Upper lobe of left lung (tissue), 6 donors: ENCODE measurements at regions not wholly inside any gene's neighbourhood (a gene's known extent, or its start where the extent isn't known, plus 50 kb on each side); places are given as distances from the start of the nearest gene placed in this dataset.
"Not testable (repeated sequence)": the region's sequence is repeated elsewhere in the genome, so short reads cannot be mapped to it uniquely, and the experiment has no call there.

ENCODE experiments used
- ATAC-seq, 2 donors: fragments of 200-7000 bp; cut with Tn5 transposase; one replicate each; pipeline ENCODE4 v1.9.1; 2022; ENCODE audit warnings: mild to moderate bottlenecking in 2 of 2, moderate library complexity in 2 of 2; ENCODE audit not compliant: low FRiP score in 2 of 2
- DNase-seq, 2 donors: peaks; one replicate each; pipeline ENCODE4 v3.0.0-alpha.2; 2019 to 2020
- H3K27ac ChIP-seq, 4 donors: fragments of 200-600 bp; sonication (generic); one replicate each; pipeline ENCODE4 v1.5.1; 2016 to 2019
- H3K27me3 ChIP-seq, 4 donors: fragments of 200-600 bp; sonication (generic); one replicate each; pipeline ENCODE4 v1.5.1; 2017 to 2019
- H3K36me3 ChIP-seq, 4 donors: fragments of 200-600 bp; sonication (generic); one replicate each; pipeline ENCODE4 v1.5.1; 2016 to 2019
- H3K4me1 ChIP-seq, 4 donors: fragments of 200-600 bp; sonication (generic); one replicate each; pipeline ENCODE4 v1.5.1; 2018 to 2019
- H3K4me3 ChIP-seq, 4 donors: fragments of 200-600 bp; sonication (generic); one replicate each; pipeline ENCODE4 v1.5.1; 2017 to 2019; ENCODE audit warnings: mild to moderate bottlenecking in 2 of 4, moderate library complexity in 1 of 4
- H3K9me3 ChIP-seq, 4 donors: fragments of 200-600 bp; sonication (generic); one replicate each; pipeline ENCODE4 v1.5.1; 2018 to 2019
- EP300 ChIP-seq, 4 donors: sonication (generic); formaldehyde crosslinking; IDR thresholded peaks; one replicate each; pipeline ENCODE4 v1.5.1; 2017; ENCODE audit warnings: antibody characterized with exemption in 4 of 4, control low read depth in 2 of 4
- POLR2A ChIP-seq, 4 donors: fragments of 450-650 bp; IDR thresholded peaks; one replicate each; pipeline ENCODE4 v1.5.1; 2016 to 2017; ENCODE audit warnings: antibody characterized with exemption in 4 of 4, mild to moderate bottlenecking in 2 of 4
- POLR2AphosphoS5 ChIP-seq, 2 donors: sonication (generic); formaldehyde crosslinking; IDR thresholded peaks; one replicate each; pipeline ENCODE4 v1.5.1; 2017; ENCODE audit warnings: antibody characterized with exemption in 2 of 2
- WGBS, 2 donors: methylation state at CpG; one replicate each; pipeline ENCODE4 v1.1.5; 2017 to 2018; 5-methylcytosine and 5-hydroxymethylcytosine counted together
- TF ChIP-seq, protein P1 (sequence below), 6 experiments: fragments of 450-650 bp in 4 of 6; fragments of 200-600 bp in 2 of 6; sonication (generic) in 2 of 6; IDR thresholded peaks; one replicate each; pipeline ENCODE4 v1.5.1; 2016 to 2019; ENCODE audit warnings: antibody characterized with exemption in 6 of 6
- donor health status: DM: no; HTN: no; CAD: no; lungs with moderate emphysema.
- donor health status: DM: no; HTN: yes; CAD: no; lungs with severe emphysema.

DNA sequence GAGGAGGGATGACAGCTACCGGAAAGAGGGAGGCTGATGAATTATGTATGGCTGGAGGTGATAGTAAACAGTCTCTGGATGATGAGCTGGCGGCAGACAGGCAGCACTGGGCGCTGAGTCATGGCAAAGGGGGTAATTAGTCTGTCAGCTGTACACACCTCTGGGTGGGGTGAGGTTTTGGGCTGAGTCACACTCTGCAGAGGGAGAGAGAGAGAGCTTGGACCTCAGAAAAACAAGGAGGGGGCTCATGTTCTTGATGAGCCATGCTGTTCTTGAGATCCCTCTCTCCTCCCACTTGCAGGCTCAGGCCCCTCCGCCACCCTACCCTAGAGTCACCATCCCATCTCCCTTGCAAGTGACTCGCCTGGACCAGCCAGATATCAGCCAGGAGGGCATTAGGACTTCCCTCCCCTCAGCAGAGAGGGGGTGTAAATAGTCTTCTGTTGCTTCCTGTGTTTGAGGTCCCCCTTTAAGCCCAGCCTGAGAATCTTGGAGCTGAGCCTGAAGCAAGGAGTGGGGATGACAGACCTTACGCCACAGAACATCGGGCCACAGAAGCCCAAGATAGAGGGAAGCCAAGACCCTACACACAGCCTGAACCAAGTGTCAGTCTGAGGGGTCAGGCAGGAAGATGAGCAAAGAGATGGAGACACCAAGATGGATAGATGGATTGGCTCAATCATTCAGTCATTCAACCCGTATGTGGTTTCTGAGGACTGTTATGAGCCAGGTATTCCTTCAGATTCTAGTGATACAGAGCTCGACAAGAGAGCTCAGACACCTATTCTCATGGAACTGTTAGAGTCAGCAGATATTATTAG, 383.2 kb upstream of the CCL2 start:
- no peak overlapping the region for H3K4me3 ChIP-seq
- no peaks in the 10 kb centered on the region for H3K36me3 ChIP-seq
- H3K27me3 ChIP-seq, result no peaks in the 10 kb centered on the region
- no peaks in the 10 kb centered on the region for H3K9me3 ChIP-seq
- DNase-seq (no peak), ATAC-seq (peak in 1 of 2 donors; percentile 27)
- 73 to 76% methylated on average over 9 of the region's 9 CpGs for WGBS, 2 donors
- H3K4me1 ChIP-seq, result no peaks in the 10 kb centered on the region
- TF ChIP-seq POLR2AphosphoS5 (IDR thresholded peaks at IDR 0.05) (no peak), POLR2A (IDR thresholded peaks at IDR 0.05) (no peak), EP300 (IDR thresholded peaks at IDR 0.05) (no peak)
- TF ChIP-seq, protein P1, sequence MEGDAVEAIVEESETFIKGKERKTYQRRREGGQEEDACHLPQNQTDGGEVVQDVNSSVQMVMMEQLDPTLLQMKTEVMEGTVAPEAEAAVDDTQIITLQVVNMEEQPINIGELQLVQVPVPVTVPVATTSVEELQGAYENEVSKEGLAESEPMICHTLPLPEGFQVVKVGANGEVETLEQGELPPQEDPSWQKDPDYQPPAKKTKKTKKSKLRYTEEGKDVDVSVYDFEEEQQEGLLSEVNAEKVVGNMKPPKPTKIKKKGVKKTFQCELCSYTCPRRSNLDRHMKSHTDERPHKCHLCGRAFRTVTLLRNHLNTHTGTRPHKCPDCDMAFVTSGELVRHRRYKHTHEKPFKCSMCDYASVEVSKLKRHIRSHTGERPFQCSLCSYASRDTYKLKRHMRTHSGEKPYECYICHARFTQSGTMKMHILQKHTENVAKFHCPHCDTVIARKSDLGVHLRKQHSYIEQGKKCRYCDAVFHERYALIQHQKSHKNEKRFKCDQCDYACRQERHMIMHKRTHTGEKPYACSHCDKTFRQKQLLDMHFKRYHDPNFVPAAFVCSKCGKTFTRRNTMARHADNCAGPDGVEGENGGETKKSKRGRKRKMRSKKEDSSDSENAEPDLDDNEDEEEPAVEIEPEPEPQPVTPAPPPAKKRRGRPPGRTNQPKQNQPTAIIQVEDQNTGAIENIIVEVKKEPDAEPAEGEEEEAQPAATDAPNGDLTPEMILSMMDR (IDR thresholded peaks at IDR 0.05), result no peak
- H3K27ac ChIP-seq, result no peak overlapping the region

GRCh38 chr17:33873201-33873617, 381.9 kb upstream of the CCL2 start:
- no peaks in the 10 kb centered on the region for H3K27me3 ChIP-seq
- ATAC-seq, result no peak
- H3K9me3 ChIP-seq, result no peaks in the 10 kb centered on the region
- H3K4me3 ChIP-seq, result no peak overlapping the region
- no peaks in the 10 kb centered on the region for H3K36me3 ChIP-seq
- TF ChIP-seq POLR2A (IDR thresholded peaks at IDR 0.05) (no peak), EP300 (IDR thresholded peaks at IDR 0.05) (no peak), POLR2AphosphoS5 (IDR thresholded peaks at IDR 0.05) (no peak)
- TF ChIP-seq, protein P1 (IDR thresholded peaks at IDR 0.05), result no peak
- WGBS, 2 donors, result 73 to 76% methylated on average over 2 of the region's 2 CpGs
- no peaks in the 10 kb centered on the region for H3K4me1 ChIP-seq
- no peak for DNase-seq
- no peak overlapping the region for H3K27ac ChIP-seq

DNA sequence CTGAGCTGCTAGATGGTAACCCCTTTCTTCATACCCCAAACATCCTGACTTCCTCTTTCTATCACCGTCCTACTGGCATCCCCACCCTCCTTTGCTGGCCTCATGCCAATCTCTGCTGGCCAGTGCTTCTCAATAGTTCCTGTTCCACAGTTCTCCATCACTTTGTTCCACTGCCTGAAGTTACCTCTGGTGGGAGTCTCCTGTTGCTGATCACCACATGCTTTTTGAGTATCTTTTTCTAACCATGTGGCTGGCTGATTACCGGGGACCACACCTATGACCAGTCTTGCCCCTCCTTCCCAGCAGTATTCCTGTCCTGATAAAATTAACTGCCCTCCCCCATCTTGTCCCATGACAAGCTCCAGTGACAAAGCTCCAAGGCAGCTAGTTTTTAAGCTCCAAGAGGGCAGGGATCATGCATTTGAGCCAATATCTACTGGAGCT, 380.4 kb upstream of the CCL2 start:
- no peaks in the 10 kb centered on the region for H3K36me3 ChIP-seq
- no peak overlapping the region for H3K4me3 ChIP-seq
- TF ChIP-seq POLR2A (IDR thresholded peaks at IDR 0.05) (no peak), EP300 (IDR thresholded peaks at IDR 0.05) (no peak), POLR2AphosphoS5 (IDR thresholded peaks at IDR 0.05) (no peak)
- TF ChIP-seq, protein P1 (IDR thresholded peaks at IDR 0.05), result no peak
- 48 to 56% methylated on average over 2 of the region's 2 CpGs for WGBS, 2 donors
- H3K9me3 ChIP-seq, result no peaks in the 10 kb centered on the region
- H3K4me1 ChIP-seq, result no peaks in the 10 kb centered on the region
- no peaks in the 10 kb centered on the region for H3K27me3 ChIP-seq
- H3K27ac ChIP-seq, result no peak overlapping the region
- DNase-seq (no peak), ATAC-seq (no peak)

DNA sequence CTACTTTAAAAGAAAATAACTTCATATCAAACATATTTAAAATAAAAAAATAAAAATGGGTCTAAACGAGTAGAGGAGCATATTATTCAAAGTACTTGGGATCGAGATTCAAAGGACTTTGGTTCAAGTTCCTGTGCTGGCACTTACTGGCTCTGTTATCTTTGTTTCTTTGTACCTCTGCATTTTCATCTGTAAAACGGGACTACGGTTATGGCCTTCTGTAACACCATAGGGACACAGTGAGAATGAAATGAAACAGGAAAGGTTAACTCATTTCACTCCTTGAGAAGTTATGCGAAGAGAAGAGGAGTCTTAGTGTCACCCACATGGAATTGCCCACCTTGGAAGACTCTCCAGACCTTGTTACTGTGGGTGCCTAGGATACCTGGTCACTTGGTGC, 379.1 kb upstream of the CCL2 start:
- Histone ChIP-seq H3K4me3 (no peak overlapping the region), H3K4me1 (no peaks in the 10 kb centered on the region), H3K36me3 (no peaks in the 10 kb centered on the region), H3K9me3 (no peaks in the 10 kb centered on the region), H3K27me3 (no peaks in the 10 kb centered on the region), H3K27ac (no peak overlapping the region)
- TF ChIP-seq, protein P1 (IDR thresholded peaks at IDR 0.05), result no peak
- TF ChIP-seq POLR2A (IDR thresholded peaks at IDR 0.05) (no peak), EP300 (IDR thresholded peaks at IDR 0.05) (no peak), POLR2AphosphoS5 (IDR thresholded peaks at IDR 0.05) (no peak)
- DNase-seq (no peak), ATAC-seq (no peak)
- WGBS, 2 donors, result 76 to 84% methylated on average over 5 of the region's 5 CpGs

DNA sequence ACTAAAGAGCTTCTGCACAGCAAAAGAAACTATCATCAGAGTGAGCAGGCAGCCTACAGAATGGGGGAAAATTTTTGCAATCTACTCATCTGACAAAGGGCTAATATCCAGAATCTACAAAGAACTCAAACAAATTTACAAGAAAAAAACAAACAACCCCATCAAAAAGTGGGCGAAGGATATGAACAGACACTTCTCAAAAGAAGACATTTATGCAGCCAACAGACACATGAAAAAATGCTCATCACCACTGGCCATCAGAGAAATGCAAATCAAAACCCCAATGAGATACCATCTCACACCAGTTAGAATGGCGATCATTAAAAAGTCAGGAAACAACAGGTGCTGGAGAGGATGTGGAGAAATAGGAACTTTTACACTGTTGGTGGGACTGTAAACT, 372.8 kb upstream of the CCL2 start:
- not testable (repeated sequence) for DNase-seq, H3K27ac ChIP-seq, H3K36me3 ChIP-seq, H3K4me3 ChIP-seq, ATAC-seq, H3K9me3 ChIP-seq, H3K4me1 ChIP-seq, H3K27me3 ChIP-seq
- WGBS, 2 donors, result 94 to 100% methylated on average over 2 of the region's 2 CpGs

GRCh38 chr17:33882677-33883076, 372.4 kb upstream of the CCL2 start:
- H3K9me3 ChIP-seq, H3K4me3 ChIP-seq, ATAC-seq, H3K27ac ChIP-seq, H3K4me1 ChIP-seq, H3K27me3 ChIP-seq, DNase-seq, H3K36me3 ChIP-seq: not testable (repeated sequence)
- WGBS, 2 donors, result 87 to 98% methylated on average over 3 of the region's 3 CpGs
